Colon (tissue), 2 donors: ENCODE measurements at regions not wholly inside any gene's neighbourhood (a gene's known extent, or its start where the extent isn't known, plus 50 kb on each side); places are given as distances from the start of the nearest gene placed in this dataset.

Source experiments
- FAIRE-seq: peaks from 2 replicates; lab custom pipeline; 2012; peaks lifted over from hg19 to GRCh38; lab: Jason Lieb, UNC
- donor health status: control.
- donor health status: control.

DNA sequence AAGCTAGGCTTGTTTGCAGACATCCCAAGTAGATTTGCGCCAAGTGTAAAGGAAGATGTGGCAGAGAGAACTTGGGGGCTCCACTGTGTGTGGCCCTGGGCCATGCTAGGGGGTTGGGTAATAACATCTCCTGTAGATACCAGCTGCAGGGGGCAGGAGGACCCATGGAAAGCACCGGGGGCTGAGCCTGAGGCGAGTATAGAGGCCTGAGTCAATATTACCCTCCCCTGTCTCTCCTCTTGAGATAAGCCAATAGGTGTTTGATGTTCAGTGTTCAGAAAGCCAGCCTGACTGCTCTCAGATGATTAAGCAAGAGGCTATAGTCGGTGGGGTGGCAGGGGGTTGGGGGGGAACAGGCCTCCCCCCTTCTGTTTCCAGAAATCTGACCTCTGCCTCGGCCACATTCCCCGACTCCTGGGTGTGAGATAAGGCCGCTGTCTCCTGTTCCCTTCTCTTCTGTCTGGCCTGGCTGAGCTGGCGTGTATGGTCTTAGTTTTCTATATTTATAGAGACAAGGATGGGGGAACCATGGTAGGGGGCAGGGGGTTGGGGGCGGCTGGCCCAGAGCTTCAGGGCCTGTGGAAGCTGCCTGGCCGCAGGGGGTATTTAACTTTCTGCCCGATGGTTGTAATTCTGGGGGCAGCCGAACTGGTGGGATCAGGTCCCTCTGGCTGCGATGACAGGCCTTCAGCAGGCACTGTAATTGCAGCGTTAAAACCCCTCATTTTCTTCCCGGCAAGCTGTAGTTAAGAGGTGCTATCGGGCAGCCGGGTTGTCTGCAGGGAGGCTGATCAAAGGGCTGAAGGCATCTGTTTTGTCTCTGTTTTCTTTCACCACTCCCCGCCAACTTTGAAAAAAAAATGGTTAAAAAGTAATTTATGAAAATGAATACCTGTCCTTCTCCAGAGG is 292.0 kb downstream of the NSG2 start:
- FAIRE-seq = no peak

DNA sequence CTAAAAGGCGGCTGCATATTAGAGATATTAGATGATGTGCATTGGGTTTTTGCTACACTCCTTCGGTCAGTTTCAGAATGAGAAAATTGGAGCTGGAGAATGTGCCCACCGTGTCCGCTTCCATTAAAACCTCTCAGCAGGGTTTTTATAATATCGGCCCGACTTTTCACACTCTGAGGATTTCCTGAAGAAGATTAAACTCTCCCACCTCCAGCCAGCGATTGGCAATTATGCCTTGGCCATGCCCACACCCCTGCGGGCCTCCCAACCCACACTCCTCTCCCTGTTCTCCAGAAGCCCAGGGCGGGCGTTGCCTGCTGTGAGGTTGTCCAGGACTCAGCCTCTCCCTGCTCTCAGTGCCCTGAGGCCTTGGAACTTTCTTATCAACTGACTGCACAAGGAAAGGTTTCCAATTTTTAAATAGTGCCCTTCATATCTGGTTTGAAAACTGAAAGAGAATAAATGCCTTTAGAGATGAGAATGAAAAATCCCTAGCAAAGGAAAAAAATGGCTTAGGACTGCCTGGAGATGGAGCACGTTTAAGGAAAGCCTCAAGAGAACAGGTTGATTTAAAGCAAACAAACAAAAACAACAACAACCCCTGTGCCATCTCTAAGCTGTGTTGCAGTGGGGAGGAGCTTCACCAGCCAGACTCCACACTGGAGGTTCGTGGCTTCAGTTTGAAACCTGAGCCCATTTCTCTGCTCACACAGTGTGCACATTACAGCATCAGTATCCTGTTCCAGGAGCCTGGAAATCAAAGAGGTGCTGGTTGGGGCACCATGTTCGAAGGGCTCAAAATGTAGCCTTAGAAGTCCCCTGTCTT is 292.9 kb downstream of the NSG2 start:
- no peak for FAIRE-seq

DNA sequence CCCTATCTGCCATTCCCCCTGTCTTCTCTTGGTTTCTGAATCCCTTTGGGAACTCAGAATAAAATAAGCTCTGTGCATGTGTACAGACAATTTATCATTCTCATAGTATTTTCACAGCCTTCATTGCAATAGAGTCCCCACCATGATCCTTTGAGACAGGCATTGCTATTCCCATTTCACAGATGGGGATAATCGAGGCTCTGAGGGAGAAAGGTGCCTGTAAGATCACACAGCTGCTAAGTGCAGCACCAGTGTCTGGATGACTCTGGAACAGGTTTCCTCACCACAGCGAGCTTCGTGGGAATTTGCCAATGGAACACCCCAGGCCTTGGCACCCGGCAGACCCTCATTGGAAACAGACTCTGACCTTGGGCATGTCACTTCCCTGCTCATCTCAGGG is 293.6 kb downstream of the NSG2 start:
- FAIRE-seq = no peak

DNA sequence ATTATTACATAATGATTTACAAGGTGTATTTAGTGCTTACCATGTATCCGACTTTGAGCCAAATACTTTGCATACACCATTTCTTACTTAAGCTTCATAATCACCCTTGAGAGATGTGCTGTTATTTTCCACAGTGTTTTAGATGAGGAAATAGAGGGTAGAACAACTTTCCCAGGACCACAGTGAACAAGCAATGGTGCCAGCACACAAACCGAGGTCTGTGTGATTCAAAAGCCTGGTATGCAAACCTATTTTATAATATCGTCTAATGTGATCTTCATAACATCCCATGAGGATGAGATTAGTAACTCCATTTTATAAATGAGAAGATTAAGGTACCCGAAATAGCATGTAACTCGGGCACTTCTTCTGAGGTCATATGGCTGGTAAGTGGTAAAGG is 294.7 kb downstream of the NSG2 start:
- FAIRE-seq = no peak

DNA sequence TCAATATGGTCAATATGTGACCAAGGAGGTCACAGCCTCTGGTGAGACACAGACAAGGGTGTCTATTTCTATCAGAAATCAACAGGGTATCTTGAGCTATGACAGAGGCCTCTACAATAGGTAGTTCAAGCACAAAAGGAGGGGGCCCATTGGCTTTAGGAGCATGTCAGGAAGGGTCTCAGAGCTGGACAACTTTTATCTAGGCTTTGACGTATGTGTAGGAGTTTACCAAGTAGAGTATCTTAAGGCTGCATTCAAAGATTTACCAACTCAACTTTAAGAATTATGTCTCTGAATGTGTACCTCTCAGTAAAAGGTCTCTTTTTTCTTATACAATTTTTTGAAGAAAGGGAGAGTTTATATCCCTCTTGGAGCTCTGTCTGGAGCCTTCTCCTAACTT is 297.2 kb downstream of the NSG2 start:
- no peak for FAIRE-seq

DNA sequence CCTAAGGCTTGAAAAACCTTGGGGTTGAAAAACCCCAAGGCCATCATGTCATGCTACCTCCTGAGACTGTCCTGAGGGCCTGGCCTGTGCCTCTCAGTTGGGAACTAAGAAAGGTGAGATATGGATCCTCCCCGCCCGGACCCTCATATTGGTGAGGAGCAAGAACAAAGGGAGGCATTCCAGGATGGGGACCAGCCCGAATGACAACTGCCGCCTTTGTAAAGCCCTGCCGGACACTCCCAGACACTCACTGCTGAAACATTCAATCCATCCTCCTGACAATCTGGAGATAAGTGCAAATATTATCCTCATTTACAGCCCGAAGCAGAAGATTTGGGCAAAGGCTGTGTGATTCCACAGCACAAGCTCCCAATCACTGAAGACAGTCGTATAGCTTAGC is 298.3 kb downstream of the NSG2 start:
- FAIRE-seq = no peak

DNA sequence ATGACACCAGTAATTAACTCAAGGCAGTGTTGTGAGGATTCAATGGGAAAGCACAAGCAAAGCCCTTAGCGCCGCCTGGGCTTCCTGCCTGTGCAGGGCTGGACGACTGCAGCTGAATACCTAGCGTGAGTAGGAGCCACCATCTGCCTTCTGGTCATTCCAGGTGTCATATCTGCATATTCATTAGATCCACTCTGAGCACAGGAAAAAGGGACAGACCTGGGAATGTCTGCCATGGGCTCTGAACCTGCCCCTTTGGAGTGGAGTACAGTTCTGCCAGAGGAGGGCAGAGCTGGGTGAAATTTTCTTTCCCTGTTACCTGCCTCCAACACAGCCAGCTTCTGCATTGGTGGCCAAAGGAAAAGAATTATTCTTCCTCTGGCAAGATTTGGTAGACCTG is 298.8 kb downstream of the NSG2 start:
- FAIRE-seq = no peak

DNA sequence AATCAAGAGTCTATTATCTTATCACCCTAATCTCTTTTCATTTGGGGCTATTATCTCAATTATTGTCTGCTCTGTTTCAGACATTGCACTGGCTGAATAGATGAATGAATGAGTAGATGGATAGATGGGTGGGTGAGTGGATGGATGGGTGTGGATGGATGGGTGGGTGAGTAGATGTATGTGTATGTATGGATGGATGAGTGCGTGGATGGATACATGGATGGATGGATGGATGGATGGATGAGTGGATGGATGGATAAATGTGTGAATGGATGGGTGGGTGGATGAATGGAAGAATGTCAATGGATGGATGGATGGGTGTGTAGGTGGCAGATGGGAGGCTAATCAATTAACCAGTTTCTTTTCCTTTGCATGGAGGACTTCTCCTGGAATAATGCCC is 301.7 kb downstream of the NSG2 start:
- no peak for FAIRE-seq

DNA sequence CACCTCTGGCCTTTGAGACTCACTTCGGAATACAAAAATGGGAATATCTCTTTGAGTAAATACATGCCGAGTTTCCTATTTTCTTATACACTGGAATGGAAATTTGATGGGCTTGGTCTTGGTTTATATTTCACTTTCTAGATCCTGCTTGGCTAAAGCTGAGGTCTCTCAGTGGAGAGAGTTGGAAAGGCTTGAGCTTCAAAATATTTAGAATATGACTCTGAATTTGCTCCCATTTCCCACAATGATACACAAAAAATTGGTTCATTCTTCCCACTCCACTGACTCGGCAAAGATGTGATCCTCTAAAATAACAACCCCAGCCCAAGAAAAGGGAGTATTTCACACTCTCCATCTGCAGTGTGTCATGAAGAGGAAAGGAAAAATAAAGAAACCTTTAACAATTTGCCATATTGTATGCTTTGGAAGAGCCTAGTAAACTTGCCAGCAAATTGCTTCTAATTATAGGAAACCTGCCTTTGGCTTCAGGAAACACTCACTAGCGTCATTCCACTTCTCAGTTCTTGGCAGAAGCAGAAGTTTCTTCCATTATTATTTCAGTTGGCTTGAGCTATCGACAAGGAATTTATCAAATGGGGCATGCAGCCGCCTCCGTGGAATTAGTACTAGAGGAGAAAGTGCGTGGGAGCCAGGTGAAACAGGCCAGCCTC is 302.9 kb downstream of the NSG2 start:
- no peak for FAIRE-seq

DNA sequence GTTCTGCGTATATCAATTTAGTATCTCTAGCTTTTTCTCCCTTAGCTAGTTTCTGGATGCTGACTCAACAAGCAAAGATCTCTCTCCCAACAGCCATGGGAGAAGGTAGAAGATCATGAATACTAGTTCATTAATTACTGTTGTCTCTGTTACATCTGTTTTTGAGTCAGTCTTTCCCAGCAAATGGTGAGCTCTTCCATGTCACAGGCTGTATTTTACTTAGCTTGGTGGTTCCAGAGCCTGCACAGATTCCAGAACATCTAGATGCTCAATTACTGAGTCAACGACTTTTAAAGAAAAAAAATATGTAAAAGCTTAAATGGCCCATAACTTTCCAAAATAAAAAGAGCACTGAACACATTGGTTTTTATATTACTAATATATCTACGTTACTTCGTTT is 307.2 kb downstream of the NSG2 start:
- no peak for FAIRE-seq

DNA sequence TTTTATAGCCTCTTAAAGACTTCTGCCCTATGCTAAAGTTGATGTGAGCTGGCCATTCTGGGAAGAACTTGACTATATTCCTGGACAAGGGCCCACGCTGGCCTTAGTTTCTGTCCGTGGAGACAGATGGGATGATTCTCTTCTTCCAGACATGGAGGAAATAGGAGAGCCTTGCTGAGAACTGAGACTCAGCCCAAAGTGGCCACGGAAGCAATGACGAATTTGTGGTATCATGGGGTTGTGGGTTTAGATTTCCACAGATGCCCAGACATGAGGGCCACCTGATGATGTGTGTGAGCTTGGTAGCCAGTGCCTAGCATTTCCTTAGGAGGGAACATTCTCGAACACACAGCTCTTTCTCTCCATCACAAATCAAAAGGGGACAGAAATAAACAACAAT is 309.1 kb downstream of the NSG2 start:
- no peak for FAIRE-seq

DNA sequence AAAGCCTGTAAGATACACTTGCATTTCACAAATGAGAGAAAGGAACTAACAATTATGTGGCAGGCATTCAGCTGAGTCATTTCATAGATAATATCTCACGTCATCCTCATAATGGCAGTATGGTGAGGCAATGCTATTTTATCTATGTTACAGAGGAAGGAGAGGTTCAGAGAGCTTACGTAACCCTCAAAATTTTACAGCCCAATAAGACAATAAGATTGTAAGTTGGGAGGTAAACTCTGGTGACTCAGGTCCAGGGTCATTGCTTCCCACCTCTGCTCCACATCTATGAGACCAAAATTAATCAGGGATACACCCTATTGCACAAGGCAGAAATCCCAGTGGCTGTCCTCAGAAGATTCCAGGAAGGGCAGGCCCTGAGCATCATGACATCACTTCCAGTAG is 309.7 kb downstream of the NSG2 start:
- FAIRE-seq = no peak

DNA sequence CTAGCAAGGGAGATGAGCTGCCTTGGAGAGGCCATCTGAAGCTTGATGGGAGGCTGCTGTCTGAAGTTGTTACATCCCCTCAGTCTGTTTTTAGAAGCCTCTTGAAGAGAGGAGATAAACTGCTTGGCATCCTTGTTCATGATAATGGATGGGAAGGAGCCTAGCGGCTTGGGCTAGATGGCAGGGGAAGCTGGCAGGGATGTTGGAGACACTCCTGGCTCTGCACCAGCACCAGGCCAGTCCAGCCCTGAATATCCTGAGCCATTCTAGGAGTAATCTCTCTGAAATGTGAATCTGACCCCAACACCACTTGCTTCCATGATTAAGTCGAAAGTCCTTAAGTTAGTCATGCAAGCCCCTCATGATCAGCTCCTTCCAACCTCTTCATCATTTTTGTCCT is 310.5 kb downstream of the NSG2 start:
- no peak for FAIRE-seq

DNA sequence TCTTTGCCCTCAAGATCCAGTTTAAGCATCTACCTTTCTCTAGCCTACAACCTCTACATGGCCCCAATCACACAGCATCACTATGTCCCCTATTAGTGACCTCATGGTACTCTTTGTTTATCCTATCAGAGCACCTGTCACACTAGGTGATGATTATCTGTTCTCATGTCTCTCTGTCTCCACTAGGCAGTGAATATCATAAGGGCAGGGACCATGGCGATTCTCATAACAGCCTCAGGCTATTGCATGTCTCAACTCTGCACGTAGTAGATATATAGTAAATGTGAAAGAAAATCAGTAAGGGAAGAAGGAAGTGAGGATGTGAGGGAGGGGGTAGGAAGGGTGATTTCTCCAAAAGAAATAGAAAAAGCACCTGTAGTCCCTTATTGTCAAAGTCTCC is 311.0 kb downstream of the NSG2 start:
- no peak for FAIRE-seq

DNA sequence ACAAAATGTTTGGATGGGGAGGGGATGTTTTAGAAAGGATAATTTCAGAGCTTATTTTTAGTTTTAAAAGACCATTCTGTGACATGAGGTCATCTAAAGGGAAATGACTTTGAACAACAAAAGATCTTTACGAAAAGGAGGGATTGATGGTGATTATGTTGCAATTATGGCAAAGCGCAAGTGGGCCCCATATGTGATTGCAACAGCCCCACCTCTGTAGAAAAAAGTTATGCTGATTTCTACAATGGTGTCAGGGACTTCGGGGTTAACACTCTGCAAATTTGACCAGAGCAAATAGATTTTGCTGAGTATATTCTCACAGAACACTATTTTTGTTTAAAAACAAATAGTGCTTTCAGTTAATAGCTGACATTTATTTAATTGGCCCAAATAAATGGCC is 312.8 kb downstream of the NSG2 start:
- no peak for FAIRE-seq

DNA sequence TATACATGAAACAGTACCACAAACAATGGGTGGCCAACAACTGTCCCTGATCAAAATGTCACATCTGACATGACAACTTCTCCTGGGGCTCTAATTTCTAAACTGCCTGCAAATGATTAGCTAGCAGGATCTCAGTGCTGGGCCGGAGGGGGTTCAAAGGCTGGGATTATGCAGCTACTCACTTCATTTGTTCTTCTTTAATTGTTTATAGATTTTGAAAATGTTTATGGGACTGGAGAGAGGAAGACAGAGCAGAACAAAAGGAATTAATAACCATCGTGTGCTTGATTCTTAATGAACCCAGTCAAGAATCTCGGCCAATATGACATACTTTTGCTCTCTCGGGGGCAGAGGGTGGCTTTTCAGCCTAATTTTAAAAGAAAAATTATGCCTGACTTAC is 313.6 kb downstream of the NSG2 start:
- no peak for FAIRE-seq

DNA sequence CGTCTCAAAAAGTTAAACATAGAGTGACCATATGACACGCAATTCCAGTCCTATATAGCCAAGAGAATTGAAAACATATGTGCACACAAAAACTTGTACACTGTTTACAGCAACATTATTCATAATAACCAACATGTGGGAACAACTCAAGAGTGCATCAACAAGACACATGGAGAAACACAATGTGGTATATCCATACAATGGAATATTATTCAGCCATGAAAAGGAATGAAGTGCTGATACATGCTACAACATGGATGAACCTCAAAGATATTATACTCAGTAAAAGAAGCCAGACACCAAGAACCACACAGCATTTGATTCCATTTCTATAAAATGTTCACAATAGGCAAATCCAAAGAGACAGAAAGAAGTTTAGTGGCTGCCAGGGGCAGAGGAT is 317.0 kb downstream of the NSG2 start:
- FAIRE-seq = no peak

DNA sequence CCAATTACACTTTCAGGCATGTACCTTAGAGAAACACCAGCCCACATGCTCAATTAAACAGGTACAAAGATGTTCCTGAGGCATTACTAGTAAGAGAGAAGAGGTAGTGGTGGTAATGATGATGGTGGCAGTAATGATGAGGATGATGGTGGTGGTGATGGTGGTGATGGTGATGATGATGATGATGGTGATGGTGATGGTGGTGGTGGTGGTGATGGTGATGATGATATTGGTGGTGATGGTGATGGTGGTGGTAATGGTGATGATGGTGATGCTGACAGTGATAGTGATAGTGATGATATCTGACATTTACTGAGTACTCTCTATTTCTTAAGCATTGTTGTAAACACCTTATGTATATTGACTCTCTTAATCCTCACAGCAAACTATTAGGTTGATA is 318.4 kb downstream of the NSG2 start:
- FAIRE-seq = no peak

DNA sequence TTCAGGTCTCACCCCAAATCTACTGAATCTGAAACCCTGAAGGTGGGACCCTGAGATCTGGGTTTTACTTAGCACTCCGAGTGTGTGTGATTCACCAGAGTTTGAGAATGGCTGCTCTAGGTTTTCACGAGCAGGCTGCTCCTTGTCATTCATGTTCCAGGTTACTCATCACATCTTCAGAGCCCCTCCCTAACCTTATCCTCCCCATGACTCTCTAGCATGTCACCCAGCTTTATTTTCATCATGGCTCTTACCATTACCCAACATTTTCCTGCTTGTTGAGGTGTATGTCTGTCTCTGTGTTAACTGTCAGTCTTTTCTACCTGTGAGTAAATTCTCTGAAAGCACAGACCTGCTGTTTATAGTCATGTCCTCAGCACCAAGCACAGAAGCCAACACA is 319.2 kb downstream of the NSG2 start:
- FAIRE-seq = no peak

DNA sequence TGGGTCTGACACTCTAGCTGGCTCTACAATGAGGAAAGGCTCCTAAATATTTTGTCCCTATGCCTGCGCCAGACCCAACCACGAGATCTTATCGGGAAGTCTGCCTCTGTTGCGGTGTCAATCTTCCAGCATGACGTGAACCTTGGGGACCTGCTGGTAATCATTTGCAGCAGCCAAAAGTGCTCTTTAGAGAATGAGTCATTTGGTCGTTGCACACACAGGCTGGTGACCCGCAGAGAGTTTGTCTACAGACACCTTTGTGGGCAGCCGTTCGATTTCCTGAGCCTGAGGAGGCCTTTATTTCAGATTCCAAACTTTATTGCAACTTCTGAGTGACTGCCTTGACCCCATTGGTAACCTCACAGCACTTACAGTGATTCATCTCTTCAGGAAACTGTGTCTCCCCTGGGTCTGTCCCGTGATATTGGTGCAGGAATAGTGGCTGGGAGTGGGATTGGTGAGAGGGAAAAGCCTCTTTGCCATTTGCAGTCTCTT is 326.1 kb downstream of the NSG2 start:
- FAIRE-seq = no peak

DNA sequence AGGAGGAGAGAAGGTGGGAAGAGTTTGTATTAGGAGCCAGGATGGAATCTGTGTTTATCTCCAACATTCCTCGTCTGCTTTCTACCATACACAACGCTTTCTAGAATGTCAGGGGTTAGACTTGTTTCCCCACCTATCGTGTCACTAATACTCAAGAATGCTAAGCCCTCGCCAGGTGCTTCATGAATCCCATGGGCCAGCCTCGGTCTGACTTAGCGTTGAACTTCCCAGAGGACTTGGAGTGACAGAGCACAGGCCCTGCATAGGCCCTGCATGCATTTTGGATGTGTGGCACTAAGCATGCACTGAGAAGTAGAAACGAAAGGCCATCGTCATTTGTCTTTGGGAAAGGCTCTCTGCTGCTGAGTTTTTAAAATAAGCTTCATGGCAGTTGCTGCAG is 328.7 kb downstream of the NSG2 start:
- FAIRE-seq = no peak

DNA sequence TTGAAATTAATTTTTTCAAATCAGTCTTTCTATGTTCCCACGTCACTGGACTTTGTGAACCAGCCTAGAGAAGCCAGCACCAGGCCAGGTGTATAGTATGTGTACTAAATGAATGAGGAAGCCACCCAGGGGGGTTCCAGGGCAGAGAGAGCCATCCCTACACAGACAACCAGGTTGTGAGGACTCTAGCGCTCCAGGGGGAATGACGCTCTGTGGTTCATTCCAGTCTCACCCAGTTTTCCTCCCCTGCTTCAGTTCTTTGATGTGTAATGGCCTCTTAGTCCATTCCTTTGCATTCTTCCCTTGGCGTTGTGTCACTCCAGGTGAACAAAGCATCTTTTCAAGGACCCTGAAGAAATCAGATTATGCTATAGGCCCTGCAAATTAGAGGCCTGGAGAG is 330.6 kb downstream of the NSG2 start:
- FAIRE-seq = no peak
